ENCODE measurements at regions not wholly inside any gene's neighbourhood (a gene's known extent, or its start where the extent isn't known, plus 50 kb on each side); places are given as distances from the start of the nearest gene placed in this dataset.

DNA sequence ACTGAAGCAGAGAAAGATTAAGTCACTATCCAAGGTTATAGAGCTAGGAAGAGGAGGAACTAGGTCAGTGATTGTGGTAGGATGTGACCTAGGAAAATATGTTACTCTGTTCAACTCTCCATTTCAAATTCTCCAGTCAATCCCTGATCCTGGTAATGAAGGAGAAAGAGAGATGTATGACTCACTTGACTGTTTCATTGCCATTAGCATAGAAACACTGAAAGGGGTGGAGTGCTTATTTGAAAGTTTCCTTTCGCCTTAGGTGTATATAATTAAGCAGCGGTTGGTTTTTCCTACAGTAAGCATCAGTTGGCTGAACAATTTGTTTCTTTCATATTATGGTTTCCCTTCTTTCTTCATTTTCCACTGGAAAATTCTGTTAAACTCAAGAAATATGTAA is 198.1 kb upstream of the CSNK1A1L start:
- no peak overlapping the region for H2AFZ ChIP-seq
- intact Hi-C loops (cut with micrococcal nuclease; ENCODE audit: unreplicated experiment): no loop called here
- no peak for DNase-seq

DNA sequence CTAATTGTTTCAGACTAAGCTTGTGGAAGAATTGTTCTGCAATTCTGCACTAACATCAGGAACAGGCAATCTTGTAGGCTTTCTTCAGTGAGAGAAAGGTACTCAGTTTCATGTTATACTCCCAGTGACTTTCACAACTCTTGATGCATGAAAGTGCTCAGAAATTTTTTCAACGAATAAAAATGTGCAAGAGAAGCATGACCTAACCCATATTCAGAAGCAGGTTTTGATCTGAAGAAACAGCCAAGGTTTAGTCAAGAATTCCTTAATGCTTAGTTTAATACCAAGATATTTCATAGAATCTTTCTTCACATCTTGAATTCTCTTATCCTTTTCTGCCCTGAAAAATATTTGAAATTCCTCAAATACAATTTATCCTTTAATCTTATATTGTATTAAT is 197.2 kb upstream of the CSNK1A1L start:
- intact Hi-C loops (cut with micrococcal nuclease; ENCODE audit: unreplicated experiment): no loop called here
- BruUV-seq (replicated peaks): no TSS peak
- TF ChIP-seq EZH2 (IDR thresholded peaks at IDR 0.05; ENCODE audit: low read depth) (no peak), CTCF (conservative IDR thresholded peaks at IDR 0.05) (no peak)

More for the DNA sequence above, 198.1 kb upstream of the CSNK1A1L start:
- no peaks in the 10 kb centered on the region for H3K27me3 ChIP-seq (ENCODE audit: insufficient read depth, low read depth)
- H3K4me1 ChIP-seq (replicated peaks; ENCODE audit: insufficient read depth): 0 out of 2 replicates have a peak, but pooled peaks cover 7% of the 10 kb centered on the region
- CTCF ChIA-PET: no interaction called here
- H3K9me3 ChIP-seq (ENCODE audit: insufficient read depth, low read depth): 0 out of 2 replicates have a peak, but pooled peaks cover 3% of the 10 kb centered on the region
- H3K9me2 ChIP-seq (ENCODE audit: insufficient read depth): no peaks in the 10 kb centered on the region
- H3K4me3 ChIP-seq: no peak overlapping the region
- no peak overlapping the region for H3K4me2 ChIP-seq
- POLR2A ChIA-PET (ENCODE audit: unreplicated experiment): no interaction called here
- H3K36me3 ChIP-seq (ENCODE audit: low read depth): no peaks in the 10 kb centered on the region
- H4K20me1 ChIP-seq (ENCODE audit: insufficient read depth): no peaks in the 10 kb centered on the region
- no peak overlapping the region for H3K27ac ChIP-seq
- H3K79me2 ChIP-seq (ENCODE audit: low read depth): no peaks in the 10 kb centered on the region
- no peak for TF ChIP-seq CTCF (conservative IDR thresholded peaks at IDR 0.05)
- TF ChIP-seq EZH2 (IDR thresholded peaks at IDR 0.05; ENCODE audit: low read depth): no peak
- no TSS peak for BruUV-seq (replicated peaks)
- H3F3A ChIP-seq (ENCODE audit: insufficient read depth, low read depth): no peaks in the 10 kb centered on the region

DNA sequence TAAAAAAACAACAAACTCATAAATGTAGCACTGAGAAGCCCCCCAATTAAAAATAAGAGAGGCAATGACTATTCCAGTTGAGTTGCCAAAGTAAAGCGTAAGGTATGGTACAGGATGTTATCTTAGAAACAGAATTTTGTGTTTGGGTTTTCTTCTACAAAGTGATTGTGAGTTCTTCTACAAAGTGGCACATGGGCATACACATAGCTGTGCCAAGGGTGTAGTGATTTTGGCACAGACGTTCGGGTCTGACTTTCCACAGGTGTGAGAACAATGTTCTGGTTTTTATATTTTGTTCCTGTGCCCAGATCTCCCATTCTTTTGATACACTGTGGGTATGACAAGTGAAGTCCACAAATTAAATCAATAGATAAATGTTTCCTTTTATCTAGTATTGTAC is 190.1 kb upstream of the CSNK1A1L start:
- H3F3A ChIP-seq (ENCODE audit: insufficient read depth, low read depth): no peaks in the 10 kb centered on the region
- intact Hi-C loops (cut with micrococcal nuclease; ENCODE audit: unreplicated experiment): no loop called here
- H3K4me1 ChIP-seq (replicated peaks; ENCODE audit: insufficient read depth): no peaks in the 10 kb centered on the region
- H3K27me3 ChIP-seq (ENCODE audit: insufficient read depth, low read depth): no peaks in the 10 kb centered on the region
- H4K20me1 ChIP-seq (ENCODE audit: insufficient read depth): no peaks in the 10 kb centered on the region
- TF ChIP-seq CTCF (conservative IDR thresholded peaks at IDR 0.05) (no peak), EZH2 (IDR thresholded peaks at IDR 0.05; ENCODE audit: low read depth) (no peak)
- H3K4me3 ChIP-seq: no peak overlapping the region
- H3K36me3 ChIP-seq (ENCODE audit: low read depth): no peaks in the 10 kb centered on the region
- no peak for DNase-seq
- H3K4me2 ChIP-seq: no peak overlapping the region
- no TSS peak for BruUV-seq (replicated peaks)
- 0 out of 2 replicates have a peak, but pooled peaks cover 2% of the 10 kb centered on the region for H3K9me2 ChIP-seq (ENCODE audit: insufficient read depth)
- POLR2A ChIA-PET (ENCODE audit: unreplicated experiment): no interaction called here
- no peaks in the 10 kb centered on the region for H3K79me2 ChIP-seq (ENCODE audit: low read depth)
- CTCF ChIA-PET: no interaction called here
- no peaks in the 10 kb centered on the region for H3K9me3 ChIP-seq (ENCODE audit: insufficient read depth, low read depth)
- H3K27ac ChIP-seq: no peak overlapping the region
- no peak overlapping the region for H2AFZ ChIP-seq

More for the DNA sequence above, 197.2 kb upstream of the CSNK1A1L start:
- ChIA-PET CTCF (no interaction called here), POLR2A (ENCODE audit: unreplicated experiment) (no interaction called here)
- H3K4me3 ChIP-seq: no peak overlapping the region
- no peaks in the 10 kb centered on the region for H3F3A ChIP-seq (ENCODE audit: insufficient read depth, low read depth)
- H3K4me2 ChIP-seq: no peak overlapping the region
- H2AFZ ChIP-seq: no peak overlapping the region
- no peak overlapping the region for H3K27ac ChIP-seq
- no peaks in the 10 kb centered on the region for H3K9me2 ChIP-seq (ENCODE audit: insufficient read depth)
- 0 out of 2 replicates have a peak, but pooled peaks cover 3% of the 10 kb centered on the region for H3K9me3 ChIP-seq (ENCODE audit: insufficient read depth, low read depth)
- H4K20me1 ChIP-seq (ENCODE audit: insufficient read depth): no peaks in the 10 kb centered on the region
- H3K27me3 ChIP-seq (ENCODE audit: insufficient read depth, low read depth): no peaks in the 10 kb centered on the region
- H3K36me3 ChIP-seq (ENCODE audit: low read depth): no peaks in the 10 kb centered on the region
- no peaks in the 10 kb centered on the region for H3K79me2 ChIP-seq (ENCODE audit: low read depth)
- 0 out of 2 replicates have a peak, but pooled peaks cover 7% of the 10 kb centered on the region for H3K4me1 ChIP-seq (replicated peaks; ENCODE audit: insufficient read depth)
- no peak for DNase-seq
